ENCODE measurements at regions not wholly inside any gene's neighbourhood (a gene's known extent, or its start where the extent isn't known, plus 50 kb on each side); places are given as distances from the start of the nearest gene placed in this dataset.

DNA sequence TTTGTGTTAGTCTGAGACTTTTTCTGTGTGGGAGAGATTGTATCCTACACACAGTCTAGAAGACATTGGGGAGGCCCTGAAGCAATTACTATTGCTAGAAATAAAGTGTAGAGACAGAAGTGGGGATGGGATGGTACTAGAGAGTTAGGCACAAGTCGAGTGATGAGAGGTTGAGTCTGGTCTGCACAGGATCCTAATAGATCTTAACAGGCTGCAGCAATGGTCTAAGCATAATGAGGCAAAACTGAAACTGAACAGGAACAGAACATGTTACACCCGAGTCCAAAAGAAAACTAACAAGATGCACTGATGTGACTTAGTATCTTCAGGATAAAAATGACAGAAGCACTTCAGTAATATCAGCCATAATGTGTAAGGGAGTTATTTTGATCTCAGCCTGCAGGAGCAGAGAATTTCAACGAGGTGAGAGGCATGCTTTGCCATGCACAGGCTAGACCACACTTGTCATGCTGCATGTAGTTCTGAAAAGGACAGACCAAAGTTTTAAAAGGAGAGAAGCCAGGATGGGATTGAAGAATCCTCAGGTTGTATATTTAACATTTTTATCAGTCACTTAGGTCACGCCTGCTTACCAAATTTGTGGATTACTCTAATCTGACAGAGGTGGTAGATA lies 205.8 kb upstream of the BOD1L1 start:
- H3K27me3 Mint-ChIP-seq (ENCODE audit: insufficient read depth, low read depth, poor library complexity), result peaks cover 2% of the 10 kb centered on the region
- no peaks in the 10 kb centered on the region for H3K27me3 ChIP-seq (ENCODE audit: insufficient read depth)
- no peaks in the 10 kb centered on the region for H3K36me3 Mint-ChIP-seq (ENCODE audit: low read depth)
- no peaks in the 10 kb centered on the region for H3K79me2 ChIP-seq (replicated peaks; ENCODE audit: insufficient read depth)
- H3K4me3 Mint-ChIP-seq, result no peak overlapping the region
- TF ChIP-seq ZNF114 (CRISPR knock-in tag; IDR thresholded peaks at IDR 0.05) (no peak), NANOG (IDR thresholded peaks at IDR 0.05; ENCODE audit: borderline replicate concordance) (no peak), JUNB (IDR thresholded peaks at IDR 0.05; ENCODE audit: unreplicated experiment) (no peak), EZH2phosphoT487 (IDR thresholded peaks at IDR 0.05; ENCODE audit: unreplicated experiment) (no peak), CREB1 (CRISPR knock-in tag; IDR thresholded peaks at IDR 0.05; ENCODE audit: low read depth) (no peak)
- TF ChIP-seq, protein P1, sequence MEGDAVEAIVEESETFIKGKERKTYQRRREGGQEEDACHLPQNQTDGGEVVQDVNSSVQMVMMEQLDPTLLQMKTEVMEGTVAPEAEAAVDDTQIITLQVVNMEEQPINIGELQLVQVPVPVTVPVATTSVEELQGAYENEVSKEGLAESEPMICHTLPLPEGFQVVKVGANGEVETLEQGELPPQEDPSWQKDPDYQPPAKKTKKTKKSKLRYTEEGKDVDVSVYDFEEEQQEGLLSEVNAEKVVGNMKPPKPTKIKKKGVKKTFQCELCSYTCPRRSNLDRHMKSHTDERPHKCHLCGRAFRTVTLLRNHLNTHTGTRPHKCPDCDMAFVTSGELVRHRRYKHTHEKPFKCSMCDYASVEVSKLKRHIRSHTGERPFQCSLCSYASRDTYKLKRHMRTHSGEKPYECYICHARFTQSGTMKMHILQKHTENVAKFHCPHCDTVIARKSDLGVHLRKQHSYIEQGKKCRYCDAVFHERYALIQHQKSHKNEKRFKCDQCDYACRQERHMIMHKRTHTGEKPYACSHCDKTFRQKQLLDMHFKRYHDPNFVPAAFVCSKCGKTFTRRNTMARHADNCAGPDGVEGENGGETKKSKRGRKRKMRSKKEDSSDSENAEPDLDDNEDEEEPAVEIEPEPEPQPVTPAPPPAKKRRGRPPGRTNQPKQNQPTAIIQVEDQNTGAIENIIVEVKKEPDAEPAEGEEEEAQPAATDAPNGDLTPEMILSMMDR (conservative IDR thresholded peaks at IDR 0.05; ENCODE audit: low read depth in 2 of 2), result no peak
- TF ChIP-seq, protein P2, sequence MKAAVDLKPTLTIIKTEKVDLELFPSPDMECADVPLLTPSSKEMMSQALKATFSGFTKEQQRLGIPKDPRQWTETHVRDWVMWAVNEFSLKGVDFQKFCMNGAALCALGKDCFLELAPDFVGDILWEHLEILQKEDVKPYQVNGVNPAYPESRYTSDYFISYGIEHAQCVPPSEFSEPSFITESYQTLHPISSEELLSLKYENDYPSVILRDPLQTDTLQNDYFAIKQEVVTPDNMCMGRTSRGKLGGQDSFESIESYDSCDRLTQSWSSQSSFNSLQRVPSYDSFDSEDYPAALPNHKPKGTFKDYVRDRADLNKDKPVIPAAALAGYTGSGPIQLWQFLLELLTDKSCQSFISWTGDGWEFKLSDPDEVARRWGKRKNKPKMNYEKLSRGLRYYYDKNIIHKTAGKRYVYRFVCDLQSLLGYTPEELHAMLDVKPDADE (IDR thresholded peaks at IDR 0.05), result no peak
- TF ChIP-seq, protein P3, sequence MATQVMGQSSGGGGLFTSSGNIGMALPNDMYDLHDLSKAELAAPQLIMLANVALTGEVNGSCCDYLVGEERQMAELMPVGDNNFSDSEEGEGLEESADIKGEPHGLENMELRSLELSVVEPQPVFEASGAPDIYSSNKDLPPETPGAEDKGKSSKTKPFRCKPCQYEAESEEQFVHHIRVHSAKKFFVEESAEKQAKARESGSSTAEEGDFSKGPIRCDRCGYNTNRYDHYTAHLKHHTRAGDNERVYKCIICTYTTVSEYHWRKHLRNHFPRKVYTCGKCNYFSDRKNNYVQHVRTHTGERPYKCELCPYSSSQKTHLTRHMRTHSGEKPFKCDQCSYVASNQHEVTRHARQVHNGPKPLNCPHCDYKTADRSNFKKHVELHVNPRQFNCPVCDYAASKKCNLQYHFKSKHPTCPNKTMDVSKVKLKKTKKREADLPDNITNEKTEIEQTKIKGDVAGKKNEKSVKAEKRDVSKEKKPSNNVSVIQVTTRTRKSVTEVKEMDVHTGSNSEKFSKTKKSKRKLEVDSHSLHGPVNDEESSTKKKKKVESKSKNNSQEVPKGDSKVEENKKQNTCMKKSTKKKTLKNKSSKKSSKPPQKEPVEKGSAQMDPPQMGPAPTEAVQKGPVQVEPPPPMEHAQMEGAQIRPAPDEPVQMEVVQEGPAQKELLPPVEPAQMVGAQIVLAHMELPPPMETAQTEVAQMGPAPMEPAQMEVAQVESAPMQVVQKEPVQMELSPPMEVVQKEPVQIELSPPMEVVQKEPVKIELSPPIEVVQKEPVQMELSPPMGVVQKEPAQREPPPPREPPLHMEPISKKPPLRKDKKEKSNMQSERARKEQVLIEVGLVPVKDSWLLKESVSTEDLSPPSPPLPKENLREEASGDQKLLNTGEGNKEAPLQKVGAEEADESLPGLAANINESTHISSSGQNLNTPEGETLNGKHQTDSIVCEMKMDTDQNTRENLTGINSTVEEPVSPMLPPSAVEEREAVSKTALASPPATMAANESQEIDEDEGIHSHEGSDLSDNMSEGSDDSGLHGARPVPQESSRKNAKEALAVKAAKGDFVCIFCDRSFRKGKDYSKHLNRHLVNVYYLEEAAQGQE (IDR thresholded peaks at IDR 0.05; ENCODE audit: unreplicated experiment), result no peak
- TF ChIP-seq, protein P4, sequence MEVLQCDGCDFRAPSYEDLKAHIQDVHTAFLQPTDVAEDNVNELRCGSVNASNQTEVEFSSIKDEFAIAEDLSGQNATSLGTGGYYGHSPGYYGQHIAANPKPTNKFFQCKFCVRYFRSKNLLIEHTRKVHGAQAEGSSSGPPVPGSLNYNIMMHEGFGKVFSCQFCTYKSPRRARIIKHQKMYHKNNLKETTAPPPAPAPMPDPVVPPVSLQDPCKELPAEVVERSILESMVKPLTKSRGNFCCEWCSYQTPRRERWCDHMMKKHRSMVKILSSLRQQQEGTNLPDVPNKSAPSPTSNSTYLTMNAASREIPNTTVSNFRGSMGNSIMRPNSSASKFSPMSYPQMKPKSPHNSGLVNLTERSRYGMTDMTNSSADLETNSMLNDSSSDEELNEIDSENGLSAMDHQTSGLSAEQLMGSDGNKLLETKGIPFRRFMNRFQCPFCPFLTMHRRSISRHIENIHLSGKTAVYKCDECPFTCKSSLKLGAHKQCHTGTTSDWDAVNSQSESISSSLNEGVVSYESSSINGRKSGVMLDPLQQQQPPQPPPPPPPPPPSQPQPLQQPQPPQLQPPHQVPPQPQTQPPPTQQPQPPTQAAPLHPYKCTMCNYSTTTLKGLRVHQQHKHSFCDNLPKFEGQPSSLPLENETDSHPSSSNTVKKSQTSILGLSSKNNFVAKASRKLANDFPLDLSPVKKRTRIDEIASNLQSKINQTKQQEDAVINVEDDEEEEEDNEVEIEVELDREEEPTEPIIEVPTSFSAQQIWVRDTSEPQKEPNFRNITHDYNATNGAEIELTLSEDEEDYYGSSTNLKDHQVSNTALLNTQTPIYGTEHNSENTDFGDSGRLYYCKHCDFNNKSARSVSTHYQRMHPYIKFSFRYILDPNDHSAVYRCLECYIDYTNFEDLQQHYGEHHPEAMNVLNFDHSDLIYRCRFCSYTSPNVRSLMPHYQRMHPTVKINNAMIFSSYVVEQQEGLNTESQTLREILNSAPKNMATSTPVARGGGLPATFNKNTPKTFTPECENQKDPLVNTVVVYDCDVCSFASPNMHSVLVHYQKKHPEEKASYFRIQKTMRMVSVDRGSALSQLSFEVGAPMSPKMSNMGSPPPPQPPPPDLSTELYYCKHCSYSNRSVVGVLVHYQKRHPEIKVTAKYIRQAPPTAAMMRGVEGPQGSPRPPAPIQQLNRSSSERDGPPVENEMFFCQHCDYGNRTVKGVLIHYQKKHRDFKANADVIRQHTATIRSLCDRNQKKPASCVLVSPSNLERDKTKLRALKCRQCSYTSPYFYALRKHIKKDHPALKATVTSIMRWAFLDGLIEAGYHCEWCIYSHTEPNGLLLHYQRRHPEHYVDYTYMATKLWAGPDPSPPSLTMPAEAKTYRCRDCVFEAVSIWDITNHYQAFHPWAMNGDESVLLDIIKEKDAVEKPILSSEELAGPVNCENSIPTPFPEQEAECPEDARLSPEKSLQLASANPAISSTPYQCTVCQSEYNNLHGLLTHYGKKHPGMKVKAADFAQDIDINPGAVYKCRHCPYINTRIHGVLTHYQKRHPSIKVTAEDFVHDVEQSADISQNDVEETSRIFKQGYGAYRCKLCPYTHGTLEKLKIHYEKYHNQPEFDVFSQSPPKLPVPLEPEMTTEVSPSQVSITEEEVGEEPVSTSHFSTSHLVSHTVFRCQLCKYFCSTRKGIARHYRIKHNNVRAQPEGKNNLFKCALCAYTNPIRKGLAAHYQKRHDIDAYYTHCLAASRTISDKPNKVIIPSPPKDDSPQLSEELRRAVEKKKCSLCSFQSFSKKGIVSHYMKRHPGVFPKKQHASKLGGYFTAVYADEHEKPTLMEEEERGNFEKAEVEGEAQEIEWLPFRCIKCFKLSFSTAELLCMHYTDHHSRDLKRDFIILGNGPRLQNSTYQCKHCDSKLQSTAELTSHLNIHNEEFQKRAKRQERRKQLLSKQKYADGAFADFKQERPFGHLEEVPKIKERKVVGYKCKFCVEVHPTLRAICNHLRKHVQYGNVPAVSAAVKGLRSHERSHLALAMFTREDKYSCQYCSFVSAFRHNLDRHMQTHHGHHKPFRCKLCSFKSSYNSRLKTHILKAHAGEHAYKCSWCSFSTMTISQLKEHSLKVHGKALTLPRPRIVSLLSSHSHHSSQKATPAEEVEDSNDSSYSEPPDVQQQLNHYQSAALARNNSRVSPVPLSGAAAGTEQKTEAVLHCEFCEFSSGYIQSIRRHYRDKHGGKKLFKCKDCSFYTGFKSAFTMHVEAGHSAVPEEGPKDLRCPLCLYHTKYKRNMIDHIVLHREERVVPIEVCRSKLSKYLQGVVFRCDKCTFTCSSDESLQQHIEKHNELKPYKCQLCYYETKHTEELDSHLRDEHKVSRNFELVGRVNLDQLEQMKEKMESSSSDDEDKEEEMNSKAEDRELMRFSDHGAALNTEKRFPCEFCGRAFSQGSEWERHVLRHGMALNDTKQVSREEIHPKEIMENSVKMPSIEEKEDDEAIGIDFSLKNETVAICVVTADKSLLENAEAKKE (CRISPR knock-in tag; IDR thresholded peaks at IDR 0.05), result no peak
- H3K4me3 ChIP-seq, result no peak overlapping the region
- ATAC-seq, result no peak
- no peaks in the 10 kb centered on the region for H3K4me1 ChIP-seq (ENCODE audit: insufficient read depth)
- no peak overlapping the region for H3K27ac ChIP-seq (ENCODE audit: low read depth)
- no peaks in the 10 kb centered on the region for H3K36me3 ChIP-seq (ENCODE audit: insufficient read depth)
- no peaks in the 10 kb centered on the region; the same call in 2 of the 3 replicates for H3K9me3 Mint-ChIP-seq
- no peak overlapping the region for H3K4me2 ChIP-seq
- no peak overlapping the region for H2AFZ ChIP-seq
- H3F3A ChIP-seq (replicated peaks; ENCODE audit: low read depth), result no peaks in the 10 kb centered on the region
- no peaks in the 10 kb centered on the region for H3K4me1 Mint-ChIP-seq
- DNase-seq (ENCODE audit: low spot score), result no peak
- H3K9me2 ChIP-seq (ENCODE audit: insufficient read depth), result 0 out of 2 replicates have a peak, but pooled peaks cover 2% of the 10 kb centered on the region
- no peaks in the 10 kb centered on the region for H4K20me1 ChIP-seq (replicated peaks; ENCODE audit: insufficient read depth)
- no peak overlapping the region for H3K27ac Mint-ChIP-seq

Measured in GM23338 (cell line).